ENCODE measurements at regions not wholly inside any gene's neighbourhood (a gene's known extent, or its start where the extent isn't known, plus 50 kb on each side); places are given as distances from the start of the nearest gene placed in this dataset.

DNA sequence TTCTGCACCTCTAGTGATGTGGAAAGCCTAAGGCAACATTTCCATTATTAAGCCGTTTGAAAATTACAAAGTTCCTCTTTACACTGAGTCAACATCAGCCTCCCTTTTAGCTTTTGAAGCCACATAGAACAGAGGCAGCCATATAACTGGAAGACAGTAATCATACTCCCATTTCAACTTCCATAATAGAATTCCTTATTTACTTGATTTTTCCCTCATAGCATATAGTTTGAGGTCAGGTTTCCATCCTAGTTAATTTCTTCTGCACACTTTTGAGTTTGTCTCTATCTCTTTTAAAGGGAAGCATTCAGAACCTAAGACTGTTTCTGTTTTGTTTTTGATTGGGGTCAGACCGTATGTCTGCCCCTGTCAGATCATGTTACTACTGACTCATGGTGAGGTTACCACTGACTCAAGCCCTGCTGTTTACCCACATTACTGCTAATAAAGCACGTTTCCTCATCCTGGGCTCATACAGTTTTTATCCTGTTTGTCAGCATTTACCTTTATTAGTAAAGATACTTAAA is 161.0 kb downstream of the SLC38A4 start:
- Histone ChIP-seq H3K4me1 (ENCODE audit: control insufficient read depth, extremely low read depth, insufficient read depth, low read length) (peaks cover 34% of the 10 kb centered on the region), H3K9ac (ENCODE audit: insufficient read depth, low read length) (no peak overlapping the region), H3K4me3 (replicated peaks in 1 of 4; ENCODE audit: control extremely low read depth in 1 of 4, insufficient read depth in 1 of 4, low read depth in 3 of 4, low read length in 4 of 4) (peak overlapping the region in 1 of 4 experiments; percentile 4), H3K36me3 (ENCODE audit: control insufficient read depth, insufficient read depth, low read length) (no peaks in the 10 kb centered on the region), H4K20me1 (ENCODE audit: control insufficient read depth, extremely low read depth, insufficient read depth, low read length) (no peaks in the 10 kb centered on the region), H3K4me2 (ENCODE audit: extremely low read depth, insufficient read depth, low read length) (peak overlapping the region; percentile 70), H3K27me3 (ENCODE audit: control insufficient read depth, insufficient read depth, low read length) (no peaks in the 10 kb centered on the region), H3K79me2 (ENCODE audit: control insufficient read depth, insufficient read depth, low read length) (no peaks in the 10 kb centered on the region), H2AFZ (ENCODE audit: low read length) (no peak overlapping the region), H3K27ac (ENCODE audit: insufficient read depth, low read length) (peak overlapping the region; percentile 49), H3K9me3 (ENCODE audit: control insufficient read depth, insufficient read depth, low read depth, low read length) (no peaks in the 10 kb centered on the region)
- peak; percentile 92 to 95 for DNase-seq (ENCODE audit: low read depth in 2 of 2)
- no peak for TF ChIP-seq EZH2 (IDR thresholded peaks at IDR 0.05; ENCODE audit: low read length, missing control alignments)
- TF ChIP-seq, protein P1, sequence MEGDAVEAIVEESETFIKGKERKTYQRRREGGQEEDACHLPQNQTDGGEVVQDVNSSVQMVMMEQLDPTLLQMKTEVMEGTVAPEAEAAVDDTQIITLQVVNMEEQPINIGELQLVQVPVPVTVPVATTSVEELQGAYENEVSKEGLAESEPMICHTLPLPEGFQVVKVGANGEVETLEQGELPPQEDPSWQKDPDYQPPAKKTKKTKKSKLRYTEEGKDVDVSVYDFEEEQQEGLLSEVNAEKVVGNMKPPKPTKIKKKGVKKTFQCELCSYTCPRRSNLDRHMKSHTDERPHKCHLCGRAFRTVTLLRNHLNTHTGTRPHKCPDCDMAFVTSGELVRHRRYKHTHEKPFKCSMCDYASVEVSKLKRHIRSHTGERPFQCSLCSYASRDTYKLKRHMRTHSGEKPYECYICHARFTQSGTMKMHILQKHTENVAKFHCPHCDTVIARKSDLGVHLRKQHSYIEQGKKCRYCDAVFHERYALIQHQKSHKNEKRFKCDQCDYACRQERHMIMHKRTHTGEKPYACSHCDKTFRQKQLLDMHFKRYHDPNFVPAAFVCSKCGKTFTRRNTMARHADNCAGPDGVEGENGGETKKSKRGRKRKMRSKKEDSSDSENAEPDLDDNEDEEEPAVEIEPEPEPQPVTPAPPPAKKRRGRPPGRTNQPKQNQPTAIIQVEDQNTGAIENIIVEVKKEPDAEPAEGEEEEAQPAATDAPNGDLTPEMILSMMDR (conservative IDR thresholded peaks at IDR 0.05 in 1 of 2, IDR thresholded peaks at IDR 0.05 in 1 of 2; ENCODE audit: low read depth in 1 of 2, low read length in 2 of 2): no peak

- Histone ChIP-seq H3K36me3 (ENCODE audit: control insufficient read depth, insufficient read depth, low read length) (no peaks in the 10 kb centered on the region), H3K27ac (ENCODE audit: insufficient read depth, low read length) (no peak overlapping the region), H3K9me3 (ENCODE audit: control insufficient read depth, insufficient read depth, low read depth, low read length) (no peaks in the 10 kb centered on the region), H2AFZ (ENCODE audit: low read length) (no peak overlapping the region), H3K79me2 (ENCODE audit: control insufficient read depth, insufficient read depth, low read length) (no peaks in the 10 kb centered on the region), H4K20me1 (ENCODE audit: control insufficient read depth, extremely low read depth, insufficient read depth, low read length) (no peaks in the 10 kb centered on the region), H3K4me1 (ENCODE audit: control insufficient read depth, extremely low read depth, insufficient read depth, low read length) (peaks cover 38% of the 10 kb centered on the region), H3K4me2 (ENCODE audit: extremely low read depth, insufficient read depth, low read length) (no peak overlapping the region), H3K27me3 (ENCODE audit: control insufficient read depth, insufficient read depth, low read length) (no peaks in the 10 kb centered on the region), H3K9ac (ENCODE audit: insufficient read depth, low read length) (no peak overlapping the region), H3K4me3 (replicated peaks in 1 of 4; ENCODE audit: control extremely low read depth in 1 of 4, insufficient read depth in 1 of 4, low read depth in 3 of 4, low read length in 4 of 4) (no peak overlapping the region)
- DNase-seq (ENCODE audit: low read depth in 2 of 2): no peak
- no peak for TF ChIP-seq EZH2 (IDR thresholded peaks at IDR 0.05; ENCODE audit: low read length, missing control alignments)
- TF ChIP-seq, protein P1 (conservative IDR thresholded peaks at IDR 0.05 in 1 of 2, IDR thresholded peaks at IDR 0.05 in 1 of 2; ENCODE audit: low read depth in 1 of 2, low read length in 2 of 2): no peak
Measured at GRCh38 chr12:46663318-46663717, 162.5 kb downstream of the SLC38A4 start.

DNA sequence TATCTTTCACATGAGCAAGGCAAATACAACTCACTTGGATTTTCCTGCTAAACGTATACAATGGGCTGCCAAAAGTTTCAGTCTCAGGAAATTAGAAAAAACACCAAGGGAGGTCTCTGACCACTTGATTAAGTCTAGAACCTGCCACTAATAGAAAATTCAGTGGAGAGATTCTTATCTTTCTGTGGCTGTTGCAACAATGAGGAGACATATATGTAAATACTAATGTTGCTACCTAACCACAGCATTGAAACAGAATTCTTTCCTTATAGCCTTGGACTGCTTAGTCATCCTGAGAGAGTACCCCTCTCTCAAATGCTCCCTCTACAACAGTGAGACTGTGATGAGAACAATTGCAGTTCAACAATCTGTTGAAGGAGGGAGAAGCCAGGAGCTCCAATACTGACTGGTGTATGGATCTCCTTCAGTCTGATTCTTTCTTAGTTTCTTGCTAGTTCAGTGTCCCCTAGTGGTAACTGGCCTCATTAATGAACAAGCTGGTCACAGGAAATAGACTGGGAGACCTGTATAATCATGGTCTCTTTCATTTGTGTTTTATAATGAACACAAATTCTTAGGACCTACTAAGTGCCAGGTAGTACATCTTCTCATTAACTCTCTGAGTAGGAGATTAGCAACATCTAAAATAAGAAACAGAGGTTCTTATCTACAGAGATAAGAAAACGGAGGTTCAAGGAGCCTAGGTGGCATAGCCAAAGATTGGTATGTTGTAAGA is 164.5 kb downstream of the SLC38A4 start:
- Histone ChIP-seq H3K9ac (ENCODE audit: insufficient read depth, low read length) (peak overlapping the region; percentile 11), H3K4me2 (ENCODE audit: extremely low read depth, insufficient read depth, low read length) (peak overlapping the region; percentile 42), H3K9me3 (ENCODE audit: control insufficient read depth, insufficient read depth, low read depth, low read length) (no peaks in the 10 kb centered on the region), H4K20me1 (ENCODE audit: control insufficient read depth, extremely low read depth, insufficient read depth, low read length) (no peaks in the 10 kb centered on the region), H2AFZ (ENCODE audit: low read length) (no peak overlapping the region), H3K79me2 (ENCODE audit: control insufficient read depth, insufficient read depth, low read length) (no peaks in the 10 kb centered on the region), H3K27me3 (ENCODE audit: control insufficient read depth, insufficient read depth, low read length) (no peaks in the 10 kb centered on the region), H3K36me3 (ENCODE audit: control insufficient read depth, insufficient read depth, low read length) (no peaks in the 10 kb centered on the region), H3K4me3 (replicated peaks in 1 of 4; ENCODE audit: control extremely low read depth in 1 of 4, insufficient read depth in 1 of 4, low read depth in 3 of 4, low read length in 4 of 4) (peak overlapping the region in 1 of 4 experiments; percentile 4), H3K27ac (ENCODE audit: insufficient read depth, low read length) (peak overlapping the region; percentile 67), H3K4me1 (ENCODE audit: control insufficient read depth, extremely low read depth, insufficient read depth, low read length) (peaks cover 42% of the 10 kb centered on the region)
- TF ChIP-seq EZH2 (IDR thresholded peaks at IDR 0.05; ENCODE audit: low read length, missing control alignments): no peak
- TF ChIP-seq, protein P1 (conservative IDR thresholded peaks at IDR 0.05 in 1 of 2, IDR thresholded peaks at IDR 0.05 in 1 of 2; ENCODE audit: low read depth in 1 of 2, low read length in 2 of 2): peak; percentile 79 to 84
- peak; percentile 91 to 96 for DNase-seq (ENCODE audit: low read depth in 2 of 2)
